HCT116 (cell line): ENCODE measurements at regions not wholly inside any gene's neighbourhood (a gene's known extent, or its start where the extent isn't known, plus 50 kb on each side); places are given as distances from the start of the nearest gene placed in this dataset.

ENCODE experiments used
- CTCF ChIP-seq, 3 experiments: fragments of 200-600 bp in 1 of 3; sonication (generic) in 1 of 3; IDR thresholded peaks in 2 of 3; conservative IDR thresholded peaks in 1 of 3; 2 replicates each; pipeline ENCODE4 v1.5.1; 2012 to 2017; ENCODE audit warnings: low read depth in 2 of 3, low read length in 2 of 3, antibody characterized with exemption in 1 of 3, borderline replicate concordance in 1 of 3, control low read depth in 1 of 3, mild to moderate bottlenecking in 1 of 3, mixed read lengths in 1 of 3, mixed run types in 1 of 3, moderate library complexity in 1 of 3; ENCODE audit not compliant: insufficient read depth in 1 of 3
- EZH2 ChIP-seq: fragments of 200-600 bp; sonication (generic); IDR thresholded peaks from 2 replicates; pipeline ENCODE4 v1.6.1; 2017; ENCODE audit warnings: antibody characterized with exemption, mixed run types
- MAX ChIP-seq: IDR thresholded peaks from 2 replicates; pipeline ENCODE4 v1.6.1; 2012
- POLR2A ChIP-seq: IDR thresholded peaks from 2 replicates; pipeline ENCODE4 v1.7.0; 2011; ENCODE audit warnings: borderline replicate concordance; ENCODE audit not compliant: insufficient read depth, insufficient read length; ENCODE audit errors: extremely low read depth
- ZBTB33 ChIP-seq: IDR thresholded peaks from 2 replicates; pipeline ENCODE4 v1.6.1; 2011; ENCODE audit warnings: mild to moderate bottlenecking, low read length, moderate library complexity; ENCODE audit not compliant: insufficient replicate concordance; ENCODE audit errors: extremely low read depth
- ZNF274 ChIP-seq: fragments of 200-500 bp; sonication (Bioruptor generic); IDR thresholded peaks from 2 replicates; pipeline ENCODE4 v1.6.1; 2014; ENCODE audit warnings: mild to moderate bottlenecking, low read depth, low read length, inconsistent platforms

- no peak for TF ChIP-seq CTCF (IDR thresholded peaks at IDR 0.05 in 2 of 3, conservative IDR thresholded peaks at IDR 0.05 in 1 of 3; ENCODE audit: borderline replicate concordance in 1 of 3, insufficient read depth in 1 of 3, low read depth in 2 of 3, low read length in 2 of 3)
- TF ChIP-seq ZBTB33, result no peak
- TF ChIP-seq ZNF274, result no peak
- no peak for TF ChIP-seq MAX
- TF ChIP-seq EZH2, result no peak
- TF ChIP-seq POLR2A, result no peak
Measured at GRCh38 chr1:232296461-232296860, 333.5 kb downstream of the SIPA1L2 start.
